D721Med (cell line): ENCODE measurements at regions not wholly inside any gene's neighbourhood (a gene's known extent, or its start where the extent isn't known, plus 50 kb on each side); places are given as distances from the start of the nearest gene placed in this dataset.

Source experiments
- DNase-seq: peaks from one replicate; pipeline ENCODE4 v3.0.0; 2011; ENCODE audit warnings: low spot score; ENCODE audit not compliant: insufficient read length
- FAIRE-seq: peaks from 2 replicates; lab custom pipeline; 2011; peaks lifted over from hg19 to GRCh38; lab: Jason Lieb, UNC
- CTCF ChIP-seq: IDR thresholded peaks from 2 replicates; pipeline ENCODE4 v1.5.1; 2012; ENCODE audit warnings: mild to moderate bottlenecking, control low read depth; ENCODE audit not compliant: insufficient read depth; ENCODE audit errors: missing control alignments

DNA sequence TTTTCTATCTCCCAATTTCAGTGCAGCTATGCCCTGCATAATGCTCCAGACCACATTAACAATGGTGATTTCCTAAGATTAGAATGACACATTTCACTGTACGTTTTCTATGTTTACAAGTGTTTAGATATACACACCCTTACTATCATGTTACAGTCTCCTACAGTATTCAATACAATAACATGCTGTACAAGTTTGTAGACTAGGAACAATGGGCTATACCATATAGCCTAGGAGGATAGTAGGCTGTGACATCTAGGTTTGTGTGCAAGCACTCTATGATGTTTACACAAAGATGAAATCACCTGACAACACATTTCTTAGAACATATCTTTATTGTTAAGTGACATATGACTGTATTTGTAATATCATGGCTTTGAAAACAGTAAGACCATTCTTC is 1435.6 kb upstream of the NUDT12 start:
- FAIRE-seq: peak; percentile 71
- TF ChIP-seq CTCF: no peak
- no peak for DNase-seq

GRCh38 chr5:104987074-104987473 is 1424.5 kb upstream of the NUDT12 start:
- DNase-seq (no peak), FAIRE-seq (no peak)
- no peak for TF ChIP-seq CTCF

GRCh38 chr5:104977529-104977928 is 1414.9 kb upstream of the NUDT12 start:
- FAIRE-seq: no peak
- no peak for DNase-seq
- TF ChIP-seq CTCF: no peak

GRCh38 chr5:104967806-104968410 is 1405.3 kb upstream of the NUDT12 start:
- no peak for DNase-seq
- FAIRE-seq: no peak
- TF ChIP-seq CTCF: no peak

GRCh38 chr5:104965006-104965405 is 1402.4 kb upstream of the NUDT12 start:
- no peak for TF ChIP-seq CTCF
- FAIRE-seq: no peak
- no peak for DNase-seq

- no peak for TF ChIP-seq CTCF
- FAIRE-seq (no peak), DNase-seq (no peak)
Measured at GRCh38 chr5:104955479-104955878, 1392.9 kb upstream of the NUDT12 start.

GRCh38 chr5:104952876-104953275 is 1390.3 kb upstream of the NUDT12 start:
- no peak for TF ChIP-seq CTCF
- peak; percentile 20 for DNase-seq
- FAIRE-seq: peak; percentile 98
